ENCODE measurements at regions not wholly inside any gene's neighbourhood (a gene's known extent, or its start where the extent isn't known, plus 50 kb on each side); places are given as distances from the start of the nearest gene placed in this dataset.

DNA sequence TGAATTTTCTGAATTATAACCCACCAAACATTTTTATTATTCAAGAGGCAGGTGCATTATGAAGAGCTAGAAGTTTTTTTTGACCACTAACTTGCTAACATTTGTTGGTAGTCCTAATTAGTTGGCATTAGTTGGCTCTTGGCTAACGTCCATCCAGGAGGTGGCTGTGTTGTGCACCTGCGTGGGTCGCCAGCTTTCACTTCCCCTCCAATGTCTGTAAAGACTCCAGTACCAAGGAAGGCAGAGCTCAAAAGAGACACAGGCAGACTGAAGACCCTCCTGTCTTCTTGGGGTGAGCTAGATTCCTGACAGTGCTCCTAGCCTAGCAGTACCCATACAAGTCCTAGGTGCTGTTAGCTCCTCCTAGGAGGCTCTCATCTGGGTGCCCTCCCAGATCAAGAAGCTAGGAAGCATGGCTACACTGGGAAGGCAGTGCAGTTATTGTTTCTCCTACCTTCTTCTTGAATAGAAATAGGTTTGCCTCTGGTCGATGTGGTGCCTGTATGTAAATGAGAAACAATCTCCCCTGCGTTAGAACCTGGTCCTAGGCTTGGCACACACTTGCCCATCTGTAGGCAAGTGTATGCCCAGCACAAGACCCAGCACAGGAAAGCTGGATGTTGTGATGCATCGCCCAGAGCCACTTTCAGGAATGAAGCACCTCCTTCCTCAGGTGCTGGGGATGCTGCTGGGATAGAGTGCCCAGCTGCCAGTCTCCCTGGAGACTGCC lies 190.9 kb downstream of the ICE1 start:
- intact Hi-C loops (cut with DNase I, micrococcal nuclease): no loop called here
- Mint-ChIP-seq H3K4me3 (no peak overlapping the region), H3K27me3 (peaks cover 6% of the 10 kb centered on the region), H3K27ac (no peak overlapping the region), H3K9me3 (ENCODE audit: low read depth) (no peaks in the 10 kb centered on the region), H3K4me1 (no peaks in the 10 kb centered on the region), H3K36me3 (ENCODE audit: low read depth) (no peaks in the 10 kb centered on the region)
- no peak for ATAC-seq
- ChIA-PET CTCF (no interaction called here), POLR2A (no interaction called here)
- DNase-seq: no peak

GRCh38 chr5:5612096-5612495 lies 189.6 kb downstream of the ICE1 start:
- peaks cover 3% of the 10 kb centered on the region for H3K27me3 Mint-ChIP-seq
- CTCF ChIA-PET: no interaction called here
- ATAC-seq (no peak), DNase-seq (no peak)
- no peaks in the 10 kb centered on the region for H3K9me3 Mint-ChIP-seq (ENCODE audit: low read depth)
- POLR2A ChIA-PET: no interaction called here
- intact Hi-C loops (cut with DNase I, micrococcal nuclease): no loop called here
- H3K27ac Mint-ChIP-seq: no peak overlapping the region
- H3K4me1 Mint-ChIP-seq: no peaks in the 10 kb centered on the region
- no peaks in the 10 kb centered on the region for H3K36me3 Mint-ChIP-seq (ENCODE audit: low read depth)
- H3K4me3 Mint-ChIP-seq: no peak overlapping the region

- H3K4me1 Mint-ChIP-seq: no peaks in the 10 kb centered on the region
- no peak overlapping the region for H3K27ac Mint-ChIP-seq
- no peak overlapping the region for H3K4me3 Mint-ChIP-seq
- H3K9me3 Mint-ChIP-seq (ENCODE audit: low read depth): no peaks in the 10 kb centered on the region
- CTCF ChIA-PET: no interaction called here
- peaks cover 6% of the 10 kb centered on the region for H3K27me3 Mint-ChIP-seq
- intact Hi-C loops (cut with DNase I, micrococcal nuclease): no loop called here
- H3K36me3 Mint-ChIP-seq (ENCODE audit: low read depth): no peaks in the 10 kb centered on the region
- POLR2A ChIA-PET: no interaction called here
- no peak for ATAC-seq
- no peak for DNase-seq
Observed at GRCh38 chr5:5609935-5610334, 187.5 kb downstream of the ICE1 start.

- no peak overlapping the region for H3K27ac Mint-ChIP-seq
- no peaks in the 10 kb centered on the region for H3K9me3 Mint-ChIP-seq (ENCODE audit: low read depth)
- POLR2A ChIA-PET: no interaction called here
- no peaks in the 10 kb centered on the region for H3K36me3 Mint-ChIP-seq (ENCODE audit: low read depth)
- CTCF ChIA-PET: no interaction called here
- intact Hi-C loops (cut with DNase I, micrococcal nuclease): no loop called here
- no peak overlapping the region for H3K4me3 Mint-ChIP-seq
- peaks cover 6% of the 10 kb centered on the region for H3K27me3 Mint-ChIP-seq
- DNase-seq (no peak), ATAC-seq (no peak)
- no peaks in the 10 kb centered on the region for H3K4me1 Mint-ChIP-seq
Observed at GRCh38 chr5:5605170-5605764, 182.8 kb downstream of the ICE1 start.

DNA sequence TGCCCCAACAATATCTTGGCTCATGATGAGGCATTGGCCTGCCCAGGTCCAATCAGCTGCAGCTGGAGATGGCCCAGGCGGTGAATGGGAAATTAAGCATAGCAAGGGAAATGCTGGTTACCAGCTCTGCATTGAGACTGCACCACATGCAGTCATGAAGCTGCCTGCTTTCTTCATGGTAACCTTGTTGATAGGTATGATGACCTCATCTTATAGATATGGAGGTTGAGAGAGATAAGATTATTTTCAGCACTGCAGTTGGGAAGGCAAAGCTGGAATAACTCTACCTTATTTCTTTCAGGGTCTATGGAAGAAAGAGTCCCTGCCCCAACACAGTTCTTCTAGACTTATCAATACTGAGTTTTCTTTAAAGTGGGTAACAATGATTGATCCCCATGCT lies 180.1 kb downstream of the ICE1 start:
- DNase-seq (no peak), ATAC-seq (no peak)
- Mint-ChIP-seq H3K27me3 (peaks cover 6% of the 10 kb centered on the region), H3K4me1 (no peaks in the 10 kb centered on the region), H3K4me3 (no peak overlapping the region), H3K27ac (no peak overlapping the region), H3K36me3 (ENCODE audit: low read depth) (no peaks in the 10 kb centered on the region), H3K9me3 (ENCODE audit: low read depth) (no peaks in the 10 kb centered on the region)
- CTCF ChIA-PET: no interaction called here
- intact Hi-C loops (cut with DNase I, micrococcal nuclease): no loop called here
- POLR2A ChIA-PET: no interaction called here

GRCh38 chr5:5598547-5599113 lies 176.2 kb downstream of the ICE1 start:
- ATAC-seq: no peak
- H3K36me3 Mint-ChIP-seq (ENCODE audit: low read depth): no peaks in the 10 kb centered on the region
- no peak overlapping the region for H3K4me3 Mint-ChIP-seq
- CTCF ChIA-PET: no interaction called here
- DNase-seq: no peak
- no peaks in the 10 kb centered on the region for H3K4me1 Mint-ChIP-seq
- H3K27ac Mint-ChIP-seq: no peak overlapping the region
- peaks cover 3% of the 10 kb centered on the region for H3K9me3 Mint-ChIP-seq (ENCODE audit: low read depth)
- intact Hi-C loops (cut with DNase I, micrococcal nuclease): no loop called here
- peaks cover 4% of the 10 kb centered on the region for H3K27me3 Mint-ChIP-seq
- POLR2A ChIA-PET: interaction anchor here (0.6 kb wide), 1 partner anchor 287 kb away, joined by 3 read pairs; no protein-coding TSS in a partner anchor

GRCh38 chr5:5593391-5593790 lies 170.9 kb downstream of the ICE1 start:
- H3K36me3 Mint-ChIP-seq (ENCODE audit: low read depth): no peaks in the 10 kb centered on the region
- H3K27ac Mint-ChIP-seq: no peak overlapping the region
- no peak overlapping the region for H3K4me3 Mint-ChIP-seq
- CTCF ChIA-PET: no interaction called here
- intact Hi-C loops (cut with DNase I, micrococcal nuclease): no loop called here
- no peaks in the 10 kb centered on the region for H3K4me1 Mint-ChIP-seq
- POLR2A ChIA-PET: no interaction called here
- H3K9me3 Mint-ChIP-seq (ENCODE audit: low read depth): peaks cover 3% of the 10 kb centered on the region
- peaks cover 7% of the 10 kb centered on the region for H3K27me3 Mint-ChIP-seq
- no peak for ATAC-seq
- no peak for DNase-seq

DNA sequence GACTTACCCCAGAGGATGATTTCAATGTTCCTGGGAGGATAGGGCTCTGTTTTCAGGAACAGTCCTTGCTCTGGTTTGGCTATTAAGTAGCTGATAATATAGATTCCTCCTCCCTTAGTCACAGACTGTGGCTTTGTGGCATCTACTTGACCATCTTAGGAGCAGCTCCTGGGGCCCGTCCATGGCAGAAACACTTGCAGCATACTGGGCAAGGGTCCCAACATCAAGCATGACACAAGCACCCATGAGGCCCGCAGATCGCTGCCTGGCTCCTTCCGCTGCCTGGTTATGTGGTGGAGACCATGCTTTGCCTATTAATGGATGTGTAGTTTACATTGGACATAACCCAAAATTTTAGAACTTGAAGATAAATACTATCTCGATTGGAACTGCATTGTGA lies 170.1 kb downstream of the ICE1 start:
- no peak overlapping the region for H3K4me3 Mint-ChIP-seq
- no peak overlapping the region for H3K27ac Mint-ChIP-seq
- H3K36me3 Mint-ChIP-seq (ENCODE audit: low read depth): no peaks in the 10 kb centered on the region
- no peaks in the 10 kb centered on the region for H3K4me1 Mint-ChIP-seq
- peaks cover 7% of the 10 kb centered on the region for H3K27me3 Mint-ChIP-seq
- ChIA-PET CTCF (no interaction called here), POLR2A (no interaction called here)
- peaks cover 3% of the 10 kb centered on the region for H3K9me3 Mint-ChIP-seq (ENCODE audit: low read depth)
- no peak for DNase-seq
- ATAC-seq: no peak
- intact Hi-C loops (cut with DNase I, micrococcal nuclease): no loop called here

DNA sequence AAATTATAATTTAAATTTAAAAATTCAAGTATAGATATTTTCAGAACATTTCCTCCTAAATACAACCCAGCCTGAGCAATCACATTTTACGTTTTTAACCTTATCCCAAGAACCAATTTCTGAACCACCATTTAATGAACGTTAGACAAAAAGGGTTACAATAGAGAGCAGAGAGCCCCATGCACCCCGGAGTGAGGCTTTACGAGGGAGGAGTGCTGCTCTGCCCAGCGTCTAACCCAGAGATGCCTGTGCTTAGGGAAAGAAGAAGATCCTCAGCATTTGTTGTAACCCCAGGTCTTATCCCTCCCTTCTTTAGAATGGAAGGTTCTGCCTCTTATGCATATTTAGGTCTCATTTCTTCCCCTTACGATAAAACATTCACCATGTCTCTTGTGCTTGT lies 169.1 kb downstream of the ICE1 start:
- POLR2A ChIA-PET: no interaction called here

DNA sequence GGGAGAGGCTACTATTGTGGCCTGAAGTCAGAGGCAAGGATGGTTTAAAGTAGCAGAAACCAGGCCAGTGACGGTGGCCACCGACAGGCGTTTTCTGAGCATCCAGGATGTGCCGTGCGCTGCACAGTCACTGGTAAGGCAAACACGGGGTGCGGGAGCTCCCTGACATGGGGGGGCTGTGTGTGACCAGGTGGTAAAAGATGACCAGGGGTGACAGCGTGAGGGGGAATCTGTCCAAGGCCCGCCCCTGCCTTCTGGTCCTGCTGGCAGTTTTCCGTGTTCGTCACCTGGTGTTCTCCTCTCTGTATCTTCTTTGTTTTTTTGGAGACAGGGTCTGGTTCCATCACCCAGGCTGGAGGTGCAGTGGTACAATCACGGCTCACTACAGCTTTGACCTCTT lies 167.4 kb downstream of the ICE1 start:
- CTCF ChIA-PET: interaction anchor here (0.6 kb wide), 1 partner anchor 222 kb away, joined by 3 read pairs; no protein-coding TSS in a partner anchor

More for the DNA sequence above, 169.1 kb downstream of the ICE1 start:
- no peak overlapping the region for H3K4me3 Mint-ChIP-seq
- no peak overlapping the region for H3K27ac Mint-ChIP-seq
- no peaks in the 10 kb centered on the region for H3K4me1 Mint-ChIP-seq
- intact Hi-C loops (cut with DNase I, micrococcal nuclease): no loop called here
- no peaks in the 10 kb centered on the region for H3K36me3 Mint-ChIP-seq (ENCODE audit: low read depth)
- DNase-seq: no peak
- CTCF ChIA-PET: no interaction called here
- ATAC-seq: no peak
- peaks cover 3% of the 10 kb centered on the region for H3K9me3 Mint-ChIP-seq (ENCODE audit: low read depth)
- peaks cover 7% of the 10 kb centered on the region for H3K27me3 Mint-ChIP-seq

DNA sequence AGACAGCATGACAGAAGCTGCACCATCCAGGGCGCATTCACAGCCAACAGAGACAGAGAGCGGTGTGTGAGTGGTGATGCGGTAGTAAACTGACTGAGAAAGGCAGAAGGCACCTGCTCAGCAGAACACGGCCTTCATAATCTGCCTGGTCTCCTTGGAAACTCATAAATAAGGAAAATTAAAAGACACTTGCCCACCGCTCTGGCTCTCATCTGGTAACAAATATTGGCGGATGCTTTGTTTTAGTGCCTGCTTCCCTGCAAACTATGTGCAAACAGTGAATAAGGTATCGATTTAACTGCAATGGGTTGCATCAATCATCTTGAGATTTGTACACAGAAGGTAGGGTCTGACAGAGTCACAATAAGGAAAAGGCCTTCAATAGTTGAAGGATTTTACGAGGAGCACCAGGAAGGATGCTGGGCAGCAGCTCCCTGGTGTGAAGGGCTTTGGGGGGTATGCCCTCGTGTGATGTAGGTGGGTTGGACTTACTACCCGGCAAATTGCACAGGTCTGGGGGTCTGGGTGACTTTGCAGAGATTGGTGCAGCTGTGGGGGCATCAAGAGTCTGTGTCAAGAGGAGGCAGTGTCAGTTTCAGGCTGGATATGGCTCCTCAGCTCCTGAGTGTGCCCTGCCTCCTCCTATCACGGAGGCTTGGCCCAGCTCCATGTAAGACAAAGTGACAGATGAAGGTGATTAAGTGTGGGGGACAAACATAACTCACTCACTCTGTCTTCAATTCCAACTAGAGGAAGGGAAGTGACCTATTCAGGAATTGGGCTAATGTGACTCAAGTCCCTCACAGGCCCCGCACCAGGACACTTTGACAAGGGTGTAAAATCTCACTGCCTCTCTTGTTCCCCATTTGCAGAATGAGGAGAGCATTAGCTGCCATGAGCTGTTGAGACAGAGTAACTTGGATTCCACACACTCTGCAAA lies 166.7 kb downstream of the ICE1 start:
- no peaks in the 10 kb centered on the region for H3K9me3 Mint-ChIP-seq (ENCODE audit: low read depth)
- intact Hi-C loops (cut with DNase I, micrococcal nuclease): no loop called here
- CTCF ChIA-PET: interaction anchor here (0.6 kb wide), 1 partner anchor 221 kb away, joined by 3 read pairs; no protein-coding TSS in a partner anchor
- no peaks in the 10 kb centered on the region for H3K4me1 Mint-ChIP-seq
- H3K36me3 Mint-ChIP-seq (ENCODE audit: low read depth): no peaks in the 10 kb centered on the region
- peaks cover 2% of the 10 kb centered on the region for H3K27me3 Mint-ChIP-seq
- POLR2A ChIA-PET: no interaction called here
- no peak for ATAC-seq
- H3K27ac Mint-ChIP-seq: no peak overlapping the region
- no peak overlapping the region for H3K4me3 Mint-ChIP-seq
- no peak for DNase-seq

More for the DNA sequence above, 167.4 kb downstream of the ICE1 start:
- Mint-ChIP-seq H3K4me1 (no peaks in the 10 kb centered on the region), H3K27ac (no peak overlapping the region), H3K4me3 (no peak overlapping the region), H3K36me3 (ENCODE audit: low read depth) (no peaks in the 10 kb centered on the region), H3K27me3 (peaks cover 5% of the 10 kb centered on the region), H3K9me3 (ENCODE audit: low read depth) (peaks cover 3% of the 10 kb centered on the region)
- POLR2A ChIA-PET: no interaction called here
- no peak for ATAC-seq
- intact Hi-C loops (cut with DNase I, micrococcal nuclease): no loop called here
- no peak for DNase-seq

Measured in activated CD4-positive, alpha-beta T cell treated with anti-CD3 and anti-CD28 coated beads for 36 hours (primary cell).